ENCODE measurements at regions not wholly inside any gene's neighbourhood (a gene's known extent, or its start where the extent isn't known, plus 50 kb on each side); places are given as distances from the start of the nearest gene placed in this dataset.
A peak's percentile ranks its signal among the peaks of the same experiment; 100 is the strongest.

DNA sequence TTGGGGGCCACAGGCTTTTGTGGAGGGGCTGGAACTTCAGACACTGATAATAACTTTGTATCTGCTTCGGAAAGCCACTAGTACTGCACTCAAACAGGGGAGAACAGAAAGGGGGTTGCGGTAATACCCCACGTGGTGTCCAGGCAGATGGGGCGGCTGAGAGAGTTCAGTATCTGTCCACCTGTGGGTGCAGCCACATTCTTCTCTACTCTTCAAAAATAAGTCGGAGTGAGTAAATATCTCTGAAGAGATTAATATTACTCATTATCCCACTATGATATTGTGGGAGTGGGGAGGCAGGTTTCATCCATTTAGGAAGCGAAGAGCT lies 102.1 kb upstream of the SSBP2 start:
- in situ Hi-C loops (cut with MboI; ENCODE audit: low pct_unique_long_range_greater_than_20kb in 2 of 9, low sequenced_read_pairs in 9 of 9, unreplicated experiment in 9 of 9) = loop anchor here in 4 of 9 experiments (10.0 to 25.0 kb wide), 3 partner anchors 91 to 309 kb away; partner anchors contain the start of gene SSBP2 (in 3 of the 4)
- WGBS, 10 experiments = 45 to 89% (median 69%) methylated on average over 1 to 6 of the region's 6 CpGs; no CpG with 5 or more reads in 1 of the 10 experiments
- Histone ChIP-seq H3K4me1 (replicated peaks in 1 of 2) (peaks cover 62 to 67% of the 10 kb centered on the region in 2 donors), H3K4me3 (peak overlapping the region in 4 of 5 donors; percentile 17 to 35 (median 30)), H3K27ac (peak overlapping the region; percentile 67 to 77)
- ATAC-seq (replicated peaks in 6 of 8) = no peak

- in situ Hi-C loops (cut with MboI; ENCODE audit: low pct_unique_long_range_greater_than_20kb in 2 of 9, low sequenced_read_pairs in 9 of 9, unreplicated experiment in 9 of 9) = loop anchor here in 4 of 9 experiments (10.0 to 25.0 kb wide), 3 partner anchors 90 to 310 kb away; partner anchors contain the start of gene SSBP2 (in 3 of the 4)
- peaks cover 60 to 73% of the 10 kb centered on the region in 2 donors for H3K4me1 ChIP-seq (replicated peaks in 1 of 2)
- ATAC-seq (replicated peaks in 6 of 8) = peak in 6 of 8 experiments; percentile 1 to 34 (median 26)
Measured at GRCh38 chr5:81852291-81853029, 101.6 kb upstream of the SSBP2 start.

DNA sequence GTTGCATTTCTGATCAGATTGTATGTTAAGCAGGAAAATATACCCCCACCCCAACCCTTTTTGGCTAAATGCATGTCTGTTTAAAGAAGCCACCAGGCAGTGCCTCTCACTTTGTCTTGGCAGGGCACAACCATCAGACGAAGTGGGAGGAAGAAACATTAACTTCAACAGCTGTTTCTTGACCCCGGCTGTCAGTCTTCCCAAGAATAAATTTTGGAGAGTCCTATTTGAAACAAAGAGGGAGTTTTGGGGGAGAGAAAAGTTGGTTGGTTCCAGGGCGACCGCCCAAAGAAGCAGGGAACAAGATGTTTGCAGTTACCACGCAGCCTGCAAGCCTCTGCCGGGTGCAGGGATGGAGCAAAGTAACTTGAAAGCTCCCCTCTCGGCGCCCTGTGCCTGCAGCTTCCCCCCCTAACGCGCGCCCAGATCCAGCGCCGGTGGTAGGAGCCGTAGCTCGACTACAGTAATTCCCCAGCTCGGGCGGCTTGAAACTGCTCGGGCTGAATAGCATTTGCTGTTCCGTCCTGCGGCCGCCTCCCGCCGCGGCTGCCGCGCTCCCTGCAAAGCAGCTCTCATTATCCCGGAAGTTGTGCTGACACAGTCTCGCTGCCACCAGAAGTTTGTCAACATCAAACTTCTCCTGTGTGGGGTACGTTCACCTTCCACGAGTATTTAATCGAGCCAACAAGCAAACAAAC lies 100.7 kb upstream of the SSBP2 start:
- H3K27ac ChIP-seq = peak overlapping the region; percentile 48 to 85
- in situ Hi-C loops (cut with MboI; ENCODE audit: low pct_unique_long_range_greater_than_20kb in 2 of 9, low sequenced_read_pairs in 9 of 9, unreplicated experiment in 9 of 9) = loop anchor here in 4 of 9 experiments (10.0 to 25.0 kb wide), 3 partner anchors 89 to 311 kb away; partner anchors contain the start of gene SSBP2 (in 3 of the 4)
- peaks cover 60 to 81% of the 10 kb centered on the region in 2 donors for H3K4me1 ChIP-seq (replicated peaks in 1 of 2)
- H3K4me3 ChIP-seq = peak overlapping the region; percentile 17 to 35 (median 26)
- WGBS, 10 experiments = 0 to 4% (median 0%) methylated on average over 1 to 20 of the region's 31 CpGs; no CpG with 5 or more reads in 1 of the 10 experiments
- ATAC-seq (replicated peaks in 6 of 8) = peak; percentile 77 to 95 (median 92)

More at GRCh38 chr5:81852291-81853029, 101.6 kb upstream of the SSBP2 start:
- H3K4me3 ChIP-seq = peak overlapping the region; percentile 17 to 35 (median 26)
- H3K27ac ChIP-seq = peak overlapping the region; percentile 67 to 77
- WGBS, 10 experiments = 3 to 32% (median 19%) methylated on average over 4 to 8 of the region's 26 CpGs; no CpG with 5 or more reads in 4 of the 10 experiments

DNA sequence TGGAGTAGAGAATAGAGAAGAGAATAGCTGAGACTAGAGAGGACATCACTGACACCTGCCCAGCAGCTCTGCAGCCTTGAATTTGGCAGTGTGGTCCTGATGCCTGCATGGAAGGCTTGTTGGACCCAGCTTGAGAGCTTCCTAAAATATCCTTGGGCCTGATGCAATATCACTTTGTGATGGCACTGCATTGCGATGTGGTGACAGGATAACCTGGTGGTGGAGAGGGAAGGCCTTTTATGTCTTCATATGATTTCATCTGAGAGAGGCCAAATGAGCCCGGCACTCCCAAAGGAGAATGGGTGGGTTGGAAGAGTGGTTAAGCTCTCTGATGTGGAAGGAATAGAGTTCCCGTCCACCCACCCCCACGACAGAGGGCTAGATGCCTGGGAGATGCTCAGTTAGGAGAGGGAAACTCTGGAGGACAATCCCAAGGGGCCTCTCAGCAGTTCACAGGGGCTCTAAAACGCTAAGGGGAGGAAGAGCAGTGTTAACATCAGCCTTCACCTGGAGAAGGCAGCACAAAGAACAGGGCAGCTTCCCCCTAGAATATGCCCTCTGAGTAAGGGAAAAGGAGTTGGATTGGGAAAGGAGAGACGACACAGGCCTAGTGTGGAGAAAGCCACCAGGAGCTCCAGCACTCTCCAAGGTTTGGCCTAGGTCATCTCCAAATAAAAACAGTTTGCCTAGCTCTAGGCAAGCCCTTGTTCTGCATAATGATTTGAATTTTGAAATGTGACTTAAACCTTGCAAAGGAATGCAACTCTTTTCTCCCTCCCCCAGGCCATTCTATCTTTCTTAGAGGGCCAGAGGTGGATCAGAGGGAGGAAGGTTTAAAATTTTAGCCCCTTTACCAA lies 99.8 kb upstream of the SSBP2 start:
- H3K4me3 ChIP-seq = peak overlapping the region in 4 of 5 donors; percentile 24 to 35 (median 30)

DNA sequence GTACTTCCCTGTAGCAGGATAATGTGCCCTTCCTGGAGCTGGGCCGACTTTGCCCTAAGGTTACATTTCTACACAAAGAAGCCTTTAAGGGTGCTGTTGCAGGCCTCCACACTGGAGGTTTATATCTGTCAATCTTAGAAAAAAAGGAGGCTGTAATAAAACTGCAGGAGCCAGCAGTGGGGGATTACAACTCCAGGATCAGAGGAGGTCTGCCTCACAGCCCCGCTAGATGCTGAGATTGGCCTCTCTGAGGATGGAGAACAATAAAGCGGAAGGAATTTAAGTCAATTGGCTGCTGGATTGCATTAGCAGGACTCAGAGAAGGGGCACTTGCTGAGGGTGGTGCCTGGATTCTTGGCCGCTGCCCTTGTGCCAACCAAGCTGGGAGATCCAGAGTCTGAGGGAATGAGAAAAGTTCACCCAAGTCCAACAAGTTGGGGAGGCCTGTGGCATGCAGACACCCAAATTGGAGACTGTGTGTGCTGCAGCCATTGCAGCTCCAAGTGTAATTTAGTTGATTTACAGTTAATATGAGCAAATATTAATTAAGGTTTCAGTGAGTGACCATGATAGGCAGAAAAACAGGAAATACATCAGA lies 99.0 kb upstream of the SSBP2 start:
- Histone ChIP-seq H3K4me3 (no peak overlapping the region), H3K27ac (peak overlapping the region; percentile 48 to 85), H3K4me1 (replicated peaks in 1 of 2) (peaks cover 62 to 83% of the 10 kb centered on the region in 2 donors)
- WGBS, 10 experiments = 73 to 100% (median 96%) methylated on average over 2 to 4 of the region's 4 CpGs; no CpG with 5 or more reads in 3 of the 10 experiments
- no peak for ATAC-seq (replicated peaks in 6 of 8)
- in situ Hi-C loops (cut with MboI; ENCODE audit: low pct_unique_long_range_greater_than_20kb in 2 of 9, low sequenced_read_pairs in 9 of 9, unreplicated experiment in 9 of 9) = loop anchor here in 5 of 9 experiments (10.0 to 25.0 kb wide), 4 partner anchors 88 to 338 kb away; partner anchors contain the start of gene SSBP2 (in 4 of the 5)

More for the DNA sequence above, 99.8 kb upstream of the SSBP2 start:
- in situ Hi-C loops (cut with MboI; ENCODE audit: low pct_unique_long_range_greater_than_20kb in 2 of 9, low sequenced_read_pairs in 9 of 9, unreplicated experiment in 9 of 9) = loop anchor here in 4 of 9 experiments (10.0 to 25.0 kb wide), 3 partner anchors 88 to 312 kb away; partner anchors contain the start of gene SSBP2 (in 3 of the 4)
- ATAC-seq (replicated peaks in 6 of 8) = peak in 5 of 8 experiments; percentile 2 to 65 (median 47)
- WGBS, 10 experiments = 0 to 67% (median 29%) methylated on average over 1 to 4 of the region's 6 CpGs; no CpG with 5 or more reads in 2 of the 10 experiments
- peaks cover 64 to 90% of the 10 kb centered on the region in 2 donors for H3K4me1 ChIP-seq (replicated peaks in 1 of 2)
- peak overlapping the region; percentile 48 to 85 for H3K27ac ChIP-seq

DNA sequence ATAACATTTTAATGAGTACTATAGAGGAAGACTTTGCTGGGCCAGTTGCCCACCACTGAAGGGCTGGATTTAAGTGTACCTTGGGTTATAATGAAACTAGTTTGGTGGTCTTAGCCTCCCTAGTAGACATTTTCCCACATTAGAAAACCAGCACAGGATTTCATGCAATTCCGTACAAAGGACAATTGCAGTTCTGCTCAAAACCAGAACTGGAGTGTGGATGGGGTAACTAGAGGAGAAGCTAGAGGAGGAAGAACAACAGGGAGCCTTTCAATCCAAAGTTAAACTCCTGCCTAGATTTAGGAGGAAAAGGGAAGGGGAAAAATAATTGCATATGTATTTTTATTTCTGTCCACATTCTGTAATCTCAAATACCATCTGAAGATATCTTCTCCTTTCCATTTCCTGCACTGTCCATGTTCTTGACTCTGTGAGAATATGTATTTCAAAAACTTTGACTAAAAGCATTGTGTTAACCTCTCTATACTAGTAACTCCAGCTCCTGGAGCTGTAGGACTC lies 97.5 kb upstream of the SSBP2 start:
- Histone ChIP-seq H3K4me1 (replicated peaks in 1 of 2) (peaks cover 49 to 69% of the 10 kb centered on the region in 2 donors), H3K4me3 (no peak overlapping the region), H3K27ac (no peak overlapping the region)
- in situ Hi-C loops (cut with MboI; ENCODE audit: low pct_unique_long_range_greater_than_20kb in 2 of 9, low sequenced_read_pairs in 9 of 9, unreplicated experiment in 9 of 9) = loop anchor here in 2 of 9 experiments (10.0 to 25.0 kb wide), 2 partner anchors 94 to 336 kb away; partner anchors contain the start of gene SSBP2 (in 1 of the 2)
- 43 to 80% (median 59%) methylated on average over 1 of the region's 1 CpG; no CpG with 5 or more reads in 4 of the 10 experiments for WGBS, 10 experiments
- ATAC-seq (replicated peaks in 6 of 8) = no peak

- Histone ChIP-seq H3K4me3 (no peak overlapping the region), H3K27ac (no peak overlapping the region), H3K4me1 (replicated peaks in 1 of 2) (peaks cover 36 to 57% of the 10 kb centered on the region in 2 donors)
- 0 to 100% (median 73%) methylated on average over 1 of the region's 1 CpG; no CpG with 5 or more reads in 4 of the 10 experiments for WGBS, 10 experiments
- in situ Hi-C loops (cut with MboI; ENCODE audit: low pct_unique_long_range_greater_than_20kb in 2 of 9, low sequenced_read_pairs in 9 of 9, unreplicated experiment in 9 of 9) = loop anchor here in 2 of 9 experiments (10.0 to 25.0 kb wide), 2 partner anchors 92 to 334 kb away; partner anchors contain the start of gene SSBP2 (in 1 of the 2)
- peak in 4 of 8 experiments; percentile 15 to 47 (median 26) for ATAC-seq (replicated peaks in 6 of 8)
Measured at GRCh38 chr5:81846301-81846700, 95.4 kb upstream of the SSBP2 start.

DNA sequence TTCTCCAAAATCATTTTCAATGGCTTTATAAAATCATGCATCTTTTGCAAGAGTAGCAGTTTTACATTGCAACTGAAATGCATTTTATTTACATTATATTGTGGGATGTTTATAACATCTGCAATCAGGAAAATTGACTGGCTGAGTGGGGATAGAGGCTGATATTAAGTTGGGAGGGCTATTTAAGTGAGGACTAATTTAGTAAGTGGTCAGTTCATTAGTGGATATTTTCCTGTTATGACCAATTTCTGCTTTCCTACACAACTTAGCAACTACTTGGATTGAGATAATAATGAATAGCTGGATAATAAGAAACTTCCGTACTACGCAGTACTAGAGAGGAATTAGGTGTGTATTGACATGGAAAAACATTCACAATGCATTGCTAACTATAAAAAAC lies 92.9 kb upstream of the SSBP2 start:
- in situ Hi-C loops (cut with MboI; ENCODE audit: low pct_unique_long_range_greater_than_20kb in 2 of 9, low sequenced_read_pairs in 9 of 9, unreplicated experiment in 9 of 9) = loop anchor here in 2 of 9 experiments (10.0 to 25.0 kb wide), 2 partner anchors 89 to 332 kb away; partner anchors contain the start of gene SSBP2 (in 1 of the 2)

DNA sequence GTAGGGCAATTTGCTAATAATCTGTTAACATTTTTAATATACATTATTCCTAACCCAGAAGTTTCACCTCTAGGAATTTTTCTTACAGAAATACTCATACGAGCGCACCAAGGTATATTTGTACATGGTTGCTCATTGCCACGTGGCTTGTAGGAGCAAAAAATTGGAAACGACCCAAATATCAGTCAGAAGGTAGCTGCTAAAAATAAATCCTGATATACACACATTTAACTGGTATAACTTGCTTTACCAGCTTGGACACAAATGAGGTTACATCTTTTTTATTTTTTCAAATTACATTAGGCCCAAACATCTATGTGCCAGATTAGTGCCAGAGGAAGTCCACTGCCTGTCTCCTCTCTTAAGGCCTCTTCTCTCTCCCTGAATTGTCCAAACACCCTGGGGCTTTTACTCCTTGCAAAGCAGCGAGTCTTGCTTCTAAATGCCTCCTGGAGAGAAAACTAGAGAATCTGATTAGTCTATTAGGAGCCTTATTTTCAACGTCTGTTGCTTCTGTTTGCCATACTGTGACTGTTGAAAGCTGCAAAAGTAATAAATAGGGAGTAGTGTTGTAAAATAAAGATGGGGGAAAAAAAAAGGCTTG lies 92.0 kb upstream of the SSBP2 start:
- WGBS, 10 experiments = 40 to 88% (median 78%) methylated on average over 2 to 6 of the region's 6 CpGs; no CpG with 5 or more reads in 1 of the 10 experiments
- no peak for ATAC-seq (replicated peaks in 6 of 8)
- H3K27ac ChIP-seq = no peak overlapping the region
- no peak overlapping the region for H3K4me3 ChIP-seq
- peaks cover 12 to 23% of the 10 kb centered on the region in 2 donors for H3K4me1 ChIP-seq (replicated peaks in 1 of 2)
- in situ Hi-C loops (cut with MboI; ENCODE audit: low pct_unique_long_range_greater_than_20kb in 2 of 9, low sequenced_read_pairs in 9 of 9, unreplicated experiment in 9 of 9) = loop anchor here in 2 of 9 experiments (10.0 to 25.0 kb wide), 2 partner anchors 88 to 331 kb away; partner anchors contain the start of gene SSBP2 (in 1 of the 2)

More for the DNA sequence above, 92.9 kb upstream of the SSBP2 start:
- no peak overlapping the region for H3K4me3 ChIP-seq
- no peak for ATAC-seq (replicated peaks in 6 of 8)
- H3K27ac ChIP-seq = no peak overlapping the region
- WGBS, 10 experiments = 80 to 100% (median 100%) methylated on average over 1 to 2 of the region's 2 CpGs; no CpG with 5 or more reads in 1 of the 10 experiments
- H3K4me1 ChIP-seq (replicated peaks in 1 of 2) = peaks cover 17 to 33% of the 10 kb centered on the region in 2 donors

DNA sequence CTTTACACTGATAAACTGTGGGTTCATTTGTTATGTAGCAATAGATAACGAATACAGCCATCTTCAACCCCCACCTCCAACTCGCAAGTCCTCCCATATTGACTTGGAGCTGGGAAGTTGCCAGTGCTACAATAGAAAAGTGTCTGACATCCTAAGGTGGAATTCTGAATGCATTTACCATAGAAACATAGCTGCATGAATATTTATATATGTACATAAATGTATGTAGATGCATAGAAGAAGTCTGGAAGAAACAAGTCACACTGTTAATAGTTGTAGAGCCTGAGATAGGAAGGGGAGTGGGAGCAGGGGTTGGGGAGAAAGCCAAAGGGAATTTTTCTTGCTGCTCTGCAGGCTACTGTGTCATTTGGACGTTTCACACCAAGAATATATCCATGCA lies 88.1 kb upstream of the SSBP2 start:
- Histone ChIP-seq H3K4me3 (no peak overlapping the region), H3K27ac (no peak overlapping the region), H3K4me1 (replicated peaks in 1 of 2) (peaks cover 10 to 33% of the 10 kb centered on the region in 2 donors)
- in situ Hi-C loops (cut with MboI; ENCODE audit: low pct_unique_long_range_greater_than_20kb in 2 of 9, low sequenced_read_pairs in 9 of 9, unreplicated experiment in 9 of 9) = loop anchor here in 1 of 9 experiments (10.0 to 25.0 kb wide), 2 partner anchors 84 to 327 kb away; partner anchors contain the start of gene SSBP2
- 0 to 100% (median 22%) methylated on average over 1 to 3 of the region's 3 CpGs; no CpG with 5 or more reads in 2 of the 10 experiments for WGBS, 10 experiments
- ATAC-seq (replicated peaks in 6 of 8) = peak in 4 of 8 experiments; percentile 23 to 85 (median 49)

All from motor neuron (in vitro differentiated cells).